ENCODE measurements at regions not wholly inside any gene's neighbourhood (a gene's known extent, or its start where the extent isn't known, plus 50 kb on each side); places are given as distances from the start of the nearest gene placed in this dataset.

GRCh38 chr18:8536231-8536630, 73.0 kb upstream of the RAB12 start:
- peak; percentile 23 for DNase-seq (ENCODE audit: low spot score)

- DNase-seq (ENCODE audit: low spot score): no peak
Measured at GRCh38 chr18:8536922-8537321, 72.3 kb upstream of the RAB12 start.

- DNase-seq (ENCODE audit: low spot score): no peak
Measured at GRCh38 chr18:8537400-8537799, 71.8 kb upstream of the RAB12 start.

- DNase-seq (ENCODE audit: low spot score): no peak
Measured at GRCh38 chr18:8538935-8539334, 70.3 kb upstream of the RAB12 start.

GRCh38 chr18:8546677-8547076, 62.6 kb upstream of the RAB12 start:
- DNase-seq (ENCODE audit: low spot score): no peak

- DNase-seq (ENCODE audit: low spot score): no peak
Measured at GRCh38 chr18:8548186-8548585, 61.1 kb upstream of the RAB12 start.

DNA sequence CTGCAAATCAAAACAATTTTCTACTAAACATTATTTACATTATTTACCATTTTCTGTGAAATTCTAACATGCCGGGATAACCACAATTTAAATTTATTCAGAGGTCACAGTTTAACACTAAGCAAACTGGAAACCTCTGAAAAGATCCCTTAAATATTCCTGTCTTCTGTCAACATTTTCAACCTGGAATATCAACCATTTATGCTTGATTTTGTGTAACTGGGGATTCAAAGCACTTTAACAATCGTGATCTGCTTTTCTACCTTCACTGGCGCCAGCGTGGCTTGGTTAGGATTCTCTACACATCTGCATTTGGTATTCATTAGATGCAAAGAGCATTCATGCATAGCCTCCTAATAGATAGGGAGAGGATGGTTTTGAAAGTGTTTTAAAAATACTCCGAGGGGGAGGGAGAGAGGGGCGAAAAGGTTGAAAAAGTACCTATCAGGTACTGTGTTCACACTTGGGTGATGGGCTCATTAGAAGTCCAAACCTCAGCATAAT, 59.9 kb upstream of the RAB12 start:
- DNase-seq (ENCODE audit: low spot score): no peak

- no peak for DNase-seq (ENCODE audit: low spot score)
Measured at GRCh38 chr18:8552151-8552550, 57.1 kb upstream of the RAB12 start.

GRCh38 chr18:8554354-8554753, 54.9 kb upstream of the RAB12 start:
- DNase-seq (ENCODE audit: low spot score): no peak

DNA sequence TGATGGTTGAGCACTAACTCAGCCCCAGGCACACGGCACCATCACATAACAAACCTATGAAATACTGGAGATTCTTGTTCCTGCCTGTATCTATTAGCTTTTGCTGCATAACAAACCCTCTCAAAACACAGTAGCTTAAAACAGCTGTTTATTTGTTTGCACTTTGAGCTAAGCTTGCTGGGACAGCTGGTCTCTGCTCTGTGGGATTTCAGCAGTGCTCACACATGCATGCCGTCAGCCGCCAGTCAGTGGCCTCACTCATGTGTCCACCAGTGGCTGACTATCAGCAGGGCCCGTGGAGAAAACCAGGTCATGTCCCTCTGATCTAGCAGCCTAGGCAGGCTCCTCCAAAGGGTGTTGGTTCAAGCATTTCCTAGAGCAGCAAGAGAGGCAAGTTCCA, 52.8 kb upstream of the RAB12 start:
- DNase-seq (ENCODE audit: low spot score): no peak
